ENCODE measurements at regions not wholly inside any gene's neighbourhood (a gene's known extent, or its start where the extent isn't known, plus 50 kb on each side); places are given as distances from the start of the nearest gene placed in this dataset.

GRCh38 chr14:82067221-82067875 lies 533.7 kb upstream of the SEL1L start:
- no peak for FAIRE-seq

- FAIRE-seq: no peak
These were observed 536.4 kb upstream of the SEL1L start for GRCh38 chr14:82070040-82070439.

DNA sequence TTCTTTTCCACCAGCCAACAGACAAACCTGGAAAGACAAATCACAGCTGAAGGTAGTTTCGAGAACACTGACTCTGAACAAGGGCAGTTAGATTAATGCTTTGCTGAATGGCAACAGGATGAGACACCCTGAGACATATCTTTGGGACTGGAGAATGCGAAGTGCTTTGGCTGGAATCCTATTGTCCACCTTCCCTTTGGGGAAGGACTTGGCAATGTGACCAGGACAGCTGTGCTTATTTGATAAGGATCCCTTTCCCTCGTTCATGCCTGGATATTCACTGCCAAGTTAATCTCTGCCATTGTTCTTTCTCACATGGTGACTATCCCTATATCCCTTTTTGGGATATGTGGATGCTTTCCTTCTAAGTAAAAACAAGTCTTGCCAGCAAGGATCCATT lies 537.1 kb upstream of the SEL1L start:
- no peak for FAIRE-seq

DNA sequence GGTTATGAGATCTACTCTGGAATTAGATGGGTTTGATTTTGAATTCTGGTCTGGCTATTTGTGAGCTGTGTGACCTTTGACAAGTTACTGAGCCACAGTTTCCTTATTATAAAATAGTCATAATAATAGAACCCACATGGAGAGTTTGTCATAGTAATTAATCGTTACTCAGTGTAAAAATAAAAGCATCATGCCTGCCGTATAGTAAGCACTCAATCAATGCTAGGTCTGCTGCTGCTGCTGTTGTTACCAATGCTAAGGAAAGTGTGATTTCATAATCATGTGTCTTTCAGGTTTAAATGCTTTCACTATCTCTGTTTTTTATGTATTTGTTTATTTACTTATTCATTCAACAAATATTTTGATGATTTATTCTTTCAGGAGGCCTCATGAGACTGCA lies 539.9 kb upstream of the SEL1L start:
- no peak for FAIRE-seq

DNA sequence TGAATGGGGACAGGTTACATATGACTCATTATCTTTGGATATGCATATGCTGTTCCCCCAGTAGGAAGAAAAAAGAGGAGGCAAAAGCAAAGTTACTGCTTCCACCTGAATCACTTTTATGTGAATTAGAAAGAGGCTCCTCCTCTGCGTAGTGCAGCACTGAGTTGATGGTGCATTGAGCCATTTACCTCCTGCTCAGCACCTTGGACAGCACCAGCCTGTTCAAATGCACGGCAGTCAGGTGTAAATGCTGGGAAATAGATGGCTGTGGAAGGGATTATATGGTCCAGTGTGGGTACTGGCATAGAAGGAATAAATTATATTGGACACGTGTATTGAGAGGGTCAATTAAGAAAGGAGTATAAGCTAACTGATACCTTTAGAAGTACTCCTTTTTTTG lies 541.9 kb upstream of the SEL1L start:
- FAIRE-seq: no peak

GRCh38 chr14:82079553-82079952 lies 545.9 kb upstream of the SEL1L start:
- FAIRE-seq: no peak

GRCh38 chr14:82080370-82080769 lies 546.7 kb upstream of the SEL1L start:
- no peak for FAIRE-seq

- no peak for FAIRE-seq
These were observed 551.2 kb upstream of the SEL1L start for GRCh38 chr14:82084813-82085212.

- no peak for FAIRE-seq
These were observed 557.4 kb upstream of the SEL1L start for GRCh38 chr14:82091097-82091496.

GRCh38 chr14:82094829-82095345 lies 561.2 kb upstream of the SEL1L start:
- no peak for FAIRE-seq

DNA sequence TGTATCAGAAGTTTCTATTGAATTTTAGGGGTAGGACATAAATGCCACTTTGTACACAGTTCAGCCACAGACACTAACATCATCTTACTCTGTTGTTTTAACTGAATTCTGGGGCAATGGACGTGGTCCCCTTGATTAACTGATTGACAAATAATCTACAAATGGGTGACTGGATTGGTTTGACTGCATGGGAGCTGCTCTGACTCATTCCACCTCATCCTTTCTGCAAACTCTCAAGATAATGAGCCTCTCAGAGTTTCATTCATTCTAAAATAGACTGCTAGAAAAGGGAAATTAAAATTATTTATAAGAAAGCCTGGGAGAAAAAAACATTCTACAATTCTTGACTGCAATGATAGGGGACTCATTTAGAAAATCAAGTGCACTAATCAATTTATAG lies 570.4 kb upstream of the SEL1L start:
- FAIRE-seq: no peak

DNA sequence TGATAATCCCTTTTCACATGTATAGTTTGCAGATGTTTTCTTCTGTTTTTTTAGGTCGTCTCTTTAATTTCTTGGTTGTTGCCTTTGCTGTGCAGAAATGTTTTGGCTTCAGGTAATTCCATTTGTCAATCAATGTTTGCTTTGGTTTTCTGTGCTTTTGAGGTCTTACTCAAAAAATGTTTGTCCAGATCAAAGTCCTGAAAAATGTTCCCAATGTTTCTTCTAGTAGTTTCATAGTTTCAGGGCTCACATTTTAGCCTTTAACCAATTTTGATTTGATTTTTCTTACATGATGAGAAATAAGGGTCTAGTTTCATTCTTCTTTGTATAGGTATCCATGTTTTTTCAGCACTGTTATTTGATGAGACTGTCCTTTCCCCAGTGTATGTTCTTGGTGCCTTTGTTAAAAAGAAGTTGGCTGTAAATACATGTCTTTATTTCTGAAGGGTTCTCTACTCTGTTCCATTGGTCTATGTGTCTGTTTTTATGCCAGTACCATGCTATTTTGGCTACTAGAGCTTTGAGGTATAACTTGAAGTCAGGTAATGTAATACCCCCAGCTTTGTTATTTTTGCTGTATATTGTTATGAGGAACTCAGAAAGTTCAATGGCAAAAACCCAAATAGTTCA lies 578.7 kb upstream of the SEL1L start:
- no peak for FAIRE-seq

- no peak for FAIRE-seq
These were observed 579.4 kb upstream of the SEL1L start for GRCh38 chr14:82113007-82113406.

DNA sequence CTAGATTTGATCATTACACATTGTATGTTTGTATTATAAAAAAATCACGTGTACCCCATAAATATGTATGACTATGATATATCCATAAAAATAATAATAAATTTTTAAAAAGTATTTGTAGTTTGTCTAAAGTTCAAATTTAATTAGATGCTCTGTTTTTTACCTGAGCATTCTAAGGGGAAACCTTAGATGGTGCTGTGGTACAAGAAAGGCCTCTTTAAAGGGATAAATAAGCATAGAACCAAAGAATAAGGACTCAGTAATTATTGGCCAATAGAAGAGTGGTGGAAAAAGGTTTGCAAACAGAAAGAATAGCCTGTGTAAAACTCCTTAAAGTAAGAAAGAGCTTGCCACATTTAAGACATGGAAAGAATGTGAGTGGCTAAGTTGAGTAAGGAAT lies 580.1 kb upstream of the SEL1L start:
- no peak for FAIRE-seq

DNA sequence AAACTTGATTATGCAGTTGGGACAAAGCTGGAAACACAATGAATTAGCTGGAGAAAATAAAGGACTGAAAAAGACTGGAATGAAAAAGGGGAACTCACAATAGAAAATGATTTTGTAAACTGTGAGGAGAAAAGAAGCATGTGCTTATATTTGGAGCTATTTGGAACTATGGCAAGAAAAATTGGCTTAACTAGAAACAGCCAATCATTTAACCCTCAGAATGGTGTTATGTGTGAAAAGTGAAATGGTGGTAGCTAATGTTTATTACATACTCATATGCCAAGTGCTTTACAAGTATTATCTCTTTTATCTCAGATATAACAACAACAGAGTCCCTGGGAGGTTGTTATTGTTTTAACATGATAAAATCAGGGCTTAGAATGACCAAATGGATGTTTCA lies 583.1 kb upstream of the SEL1L start:
- FAIRE-seq: no peak

GRCh38 chr14:82122655-82123054 lies 589.0 kb upstream of the SEL1L start:
- no peak for FAIRE-seq

- FAIRE-seq: no peak
These were observed 590.9 kb upstream of the SEL1L start for GRCh38 chr14:82124511-82124910.

DNA sequence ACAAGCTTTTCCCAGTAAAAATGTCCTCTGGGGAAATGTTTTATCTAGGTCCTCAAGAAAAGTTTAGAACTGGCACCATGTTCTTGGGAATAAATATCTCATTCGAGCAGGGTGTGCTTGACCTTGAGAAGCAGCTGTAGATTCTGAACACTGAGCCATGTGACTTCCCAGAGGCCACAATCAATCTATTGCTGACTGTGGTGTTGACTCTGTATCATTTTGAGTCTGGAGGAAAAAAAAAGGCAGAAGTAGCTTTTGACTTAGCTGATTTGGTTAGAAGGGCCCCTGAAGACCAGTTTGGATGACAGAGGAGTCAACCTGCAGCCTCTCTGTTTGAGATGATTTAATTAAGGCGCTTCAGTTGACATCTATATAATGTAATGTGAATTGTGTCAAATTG lies 592.4 kb upstream of the SEL1L start:
- FAIRE-seq: no peak

DNA sequence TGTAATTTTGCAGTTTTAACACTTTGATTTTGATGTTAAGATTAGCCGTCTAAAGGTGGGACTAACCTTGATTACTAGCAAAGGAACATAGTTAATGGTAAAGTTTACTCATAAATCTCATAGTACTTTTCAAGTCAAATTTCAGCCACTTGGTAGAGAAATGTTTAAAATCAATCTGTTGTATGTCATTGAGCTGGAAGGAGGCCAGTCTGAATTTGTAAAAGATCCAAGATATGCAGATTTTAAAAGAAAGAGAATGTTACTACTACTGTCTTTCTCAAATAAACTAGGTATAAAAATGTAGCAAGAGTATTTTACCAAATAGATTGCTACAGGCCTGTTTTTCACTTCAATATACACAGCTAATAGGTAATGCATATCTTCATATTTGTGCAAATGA lies 600.8 kb upstream of the SEL1L start:
- FAIRE-seq: no peak

DNA sequence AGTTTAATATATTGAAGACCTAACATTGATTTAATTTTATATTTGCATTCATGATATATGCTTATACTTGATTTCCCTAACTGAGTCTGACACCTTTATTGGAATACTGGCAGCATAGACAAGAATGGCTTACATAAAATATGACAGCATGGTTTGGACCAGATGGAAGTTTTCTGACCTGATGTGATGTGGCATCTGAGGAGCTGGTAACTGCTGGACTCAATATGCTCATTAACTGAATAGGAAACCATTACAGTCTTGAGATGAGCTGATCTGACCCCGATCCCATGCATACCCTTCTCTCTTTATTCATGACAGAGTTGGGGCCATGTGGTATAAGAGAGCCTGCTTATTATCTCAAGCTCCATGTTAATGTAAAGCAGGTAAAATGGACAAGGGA lies 604.8 kb upstream of the SEL1L start:
- no peak for FAIRE-seq

- FAIRE-seq: no peak
These were observed 613.2 kb upstream of the SEL1L start for GRCh38 chr14:82146846-82147245.

DNA sequence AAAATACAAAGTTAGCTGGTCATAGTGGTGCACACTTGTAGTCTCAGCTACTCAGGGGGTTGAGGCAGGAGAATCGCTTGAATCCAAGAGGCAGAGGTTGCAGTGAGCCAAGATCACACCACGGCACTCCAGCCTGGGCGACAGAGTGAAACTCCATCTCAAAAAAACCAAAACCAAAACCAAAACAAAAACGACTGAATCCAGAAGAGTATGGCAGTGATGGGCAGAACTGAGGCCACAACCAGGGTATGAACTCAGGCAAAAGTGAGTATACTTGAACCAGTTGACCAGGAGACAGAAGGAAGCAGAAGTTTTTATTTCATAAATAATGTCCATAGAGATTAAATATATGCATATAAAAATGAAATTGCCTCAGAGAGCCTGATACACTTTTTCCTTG lies 620.0 kb upstream of the SEL1L start:
- FAIRE-seq: no peak

GRCh38 chr14:82159624-82160023 lies 626.0 kb upstream of the SEL1L start:
- no peak for FAIRE-seq

- FAIRE-seq: no peak
These were observed 646.5 kb upstream of the SEL1L start for GRCh38 chr14:82180139-82180538.

GRCh38 chr14:82182646-82183045 lies 649.0 kb upstream of the SEL1L start:
- no peak for FAIRE-seq
